ENCODE measurements at regions not wholly inside any gene's neighbourhood (a gene's known extent, or its start where the extent isn't known, plus 50 kb on each side); places are given as distances from the start of the nearest gene placed in this dataset.

DNA sequence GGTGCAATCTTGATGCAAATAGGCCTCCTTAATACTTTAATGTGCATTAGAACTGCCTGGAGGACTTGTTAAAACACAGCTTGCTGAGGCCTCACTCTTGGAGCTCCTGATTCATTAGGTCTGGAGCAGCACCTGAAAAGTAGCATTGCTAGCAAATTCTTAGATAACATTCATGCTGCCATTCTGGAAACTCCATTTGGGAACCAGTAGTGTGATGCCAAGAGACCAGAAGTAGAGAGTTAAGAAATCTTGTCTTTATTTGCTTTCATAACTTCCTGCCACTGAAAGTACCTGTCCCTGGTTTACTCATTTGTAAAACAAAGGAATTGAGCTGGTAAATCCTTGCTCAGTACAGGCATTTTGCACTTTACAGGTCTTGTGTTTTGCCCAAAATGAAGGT is 72.0 kb downstream of the RAP2B start:
- Histone ChIP-seq H3K4me3 (no peak overlapping the region), H3K4me1 (replicated peaks in 1 of 2) (no peaks in the 10 kb centered on the region), H3K27me3 (no peaks in the 10 kb centered on the region), H3K27ac (no peak overlapping the region), H3K36me3 (replicated peaks in 1 of 2) (no peaks in the 10 kb centered on the region), H3K9me3 (replicated peaks in 1 of 3) (no peaks in the 10 kb centered on the region)
- intact Hi-C loops (cut with DNase I), result no loop called here
- no peak for DNase-seq
- TF ChIP-seq, protein P1, sequence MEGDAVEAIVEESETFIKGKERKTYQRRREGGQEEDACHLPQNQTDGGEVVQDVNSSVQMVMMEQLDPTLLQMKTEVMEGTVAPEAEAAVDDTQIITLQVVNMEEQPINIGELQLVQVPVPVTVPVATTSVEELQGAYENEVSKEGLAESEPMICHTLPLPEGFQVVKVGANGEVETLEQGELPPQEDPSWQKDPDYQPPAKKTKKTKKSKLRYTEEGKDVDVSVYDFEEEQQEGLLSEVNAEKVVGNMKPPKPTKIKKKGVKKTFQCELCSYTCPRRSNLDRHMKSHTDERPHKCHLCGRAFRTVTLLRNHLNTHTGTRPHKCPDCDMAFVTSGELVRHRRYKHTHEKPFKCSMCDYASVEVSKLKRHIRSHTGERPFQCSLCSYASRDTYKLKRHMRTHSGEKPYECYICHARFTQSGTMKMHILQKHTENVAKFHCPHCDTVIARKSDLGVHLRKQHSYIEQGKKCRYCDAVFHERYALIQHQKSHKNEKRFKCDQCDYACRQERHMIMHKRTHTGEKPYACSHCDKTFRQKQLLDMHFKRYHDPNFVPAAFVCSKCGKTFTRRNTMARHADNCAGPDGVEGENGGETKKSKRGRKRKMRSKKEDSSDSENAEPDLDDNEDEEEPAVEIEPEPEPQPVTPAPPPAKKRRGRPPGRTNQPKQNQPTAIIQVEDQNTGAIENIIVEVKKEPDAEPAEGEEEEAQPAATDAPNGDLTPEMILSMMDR (IDR thresholded peaks at IDR 0.05), result no peak

DNA sequence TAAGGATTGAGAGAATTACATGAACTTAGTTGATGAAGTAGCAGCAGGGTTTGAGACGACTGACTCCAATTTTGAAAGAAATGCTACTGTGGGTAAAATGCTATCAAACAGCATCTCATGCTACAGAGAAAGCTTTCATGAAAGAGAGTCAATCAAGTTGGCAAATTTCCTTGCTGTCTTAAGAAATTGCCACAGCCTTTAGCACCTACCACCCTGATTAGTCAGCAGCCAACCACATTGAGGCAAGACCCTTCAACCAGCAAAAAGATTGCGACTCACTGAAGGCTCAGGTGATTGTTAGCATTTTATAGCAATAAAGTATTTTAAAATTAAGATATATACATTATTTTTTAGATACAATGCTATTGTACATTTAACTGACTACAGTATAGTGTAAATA is 80.9 kb downstream of the RAP2B start:
- no peaks in the 10 kb centered on the region for H3K4me1 ChIP-seq (replicated peaks in 1 of 2)
- TF ChIP-seq, protein P1 (IDR thresholded peaks at IDR 0.05), result no peak
- TF ChIP-seq POLR2A (IDR thresholded peaks at IDR 0.05), result no peak
- WGBS, 4 donors, result 68 to 75% (median 69%) methylated on average over 2 of the region's 2 CpGs
- H3K9me3 ChIP-seq (replicated peaks in 1 of 3), result no peaks in the 10 kb centered on the region
- no peak for DNase-seq
- H3K27ac ChIP-seq, result no peak overlapping the region
- no peaks in the 10 kb centered on the region for H3K27me3 ChIP-seq
- no peak overlapping the region for H3K4me3 ChIP-seq
- intact Hi-C loops (cut with DNase I), result no loop called here
- H3K36me3 ChIP-seq (replicated peaks in 1 of 2), result no peaks in the 10 kb centered on the region

DNA sequence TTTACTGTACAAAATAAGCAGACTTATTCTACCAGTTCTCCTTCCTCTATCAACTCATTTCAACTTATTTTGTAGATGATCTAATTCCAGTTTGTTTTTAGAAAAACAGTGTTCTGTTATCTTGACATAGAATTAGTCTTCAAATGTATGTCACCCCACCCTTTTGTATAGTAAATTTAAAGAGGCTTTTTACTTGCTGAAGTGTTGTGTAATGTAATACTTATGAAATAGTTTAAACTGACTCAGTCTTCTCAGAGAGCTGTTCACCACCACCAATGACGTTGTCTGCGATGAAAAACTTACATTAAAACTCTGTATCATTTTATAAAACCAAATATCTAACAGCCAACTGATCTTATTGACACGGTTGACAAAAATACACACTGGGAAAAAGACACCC is 82.9 kb downstream of the RAP2B start:
- Histone ChIP-seq H3K27ac (no peak overlapping the region), H3K36me3 (replicated peaks in 1 of 2) (no peaks in the 10 kb centered on the region), H3K4me3 (no peak overlapping the region), H3K27me3 (no peaks in the 10 kb centered on the region), H3K4me1 (replicated peaks in 1 of 2) (no peaks in the 10 kb centered on the region), H3K9me3 (replicated peaks in 1 of 3) (no peaks in the 10 kb centered on the region)
- intact Hi-C loops (cut with DNase I), result no loop called here
- TF ChIP-seq POLR2A (IDR thresholded peaks at IDR 0.05), result no peak
- TF ChIP-seq, protein P1 (IDR thresholded peaks at IDR 0.05), result no peak
- no peak for DNase-seq
- 77 to 79% (median 78%) methylated on average over 3 of the region's 3 CpGs for WGBS, 4 donors

DNA sequence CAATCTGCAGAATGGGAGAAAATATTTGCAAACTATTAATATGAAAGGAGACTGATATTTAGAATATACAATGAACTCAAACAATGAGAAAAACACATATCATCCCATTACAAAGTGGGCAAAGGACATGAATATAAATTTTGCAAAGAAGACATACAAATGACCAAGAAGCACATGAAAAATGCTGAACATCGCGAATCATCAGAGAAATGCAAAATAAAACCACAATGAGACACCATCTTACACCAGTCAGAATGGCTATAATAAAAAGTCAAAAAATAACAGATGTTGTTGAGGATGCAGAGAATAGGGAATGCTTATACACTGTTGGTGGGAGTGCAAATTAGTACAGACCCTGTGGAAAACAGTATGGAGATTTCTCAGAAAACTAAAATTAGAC is 83.6 kb downstream of the RAP2B start:
- TF ChIP-seq POLR2A (IDR thresholded peaks at IDR 0.05), result no peak
- TF ChIP-seq, protein P1 (IDR thresholded peaks at IDR 0.05), result no peak
- WGBS, 4 donors, result 77 to 87% (median 83%) methylated on average over 2 of the region's 2 CpGs
- Histone ChIP-seq H3K36me3 (replicated peaks in 1 of 2) (no peaks in the 10 kb centered on the region), H3K9me3 (replicated peaks in 1 of 3) (no peaks in the 10 kb centered on the region), H3K27me3 (no peaks in the 10 kb centered on the region), H3K27ac (no peak overlapping the region), H3K4me3 (no peak overlapping the region), H3K4me1 (replicated peaks in 1 of 2) (no peaks in the 10 kb centered on the region)
- DNase-seq, result no peak
- intact Hi-C loops (cut with DNase I), result no loop called here

Measured in adrenal gland (tissue), 9 donors.